ENCODE measurements at regions not wholly inside any gene's neighbourhood (a gene's known extent, or its start where the extent isn't known, plus 50 kb on each side); places are given as distances from the start of the nearest gene placed in this dataset.
"Not testable (repeated sequence)": the region's sequence is repeated elsewhere in the genome, so short reads cannot be mapped to it uniquely, and the experiment has no call there.

- DNase-seq = not testable (repeated sequence)
Measured at GRCh38 chr7:14967376-14967775, 64.8 kb upstream of the DGKB start.

GRCh38 chr7:14962778-14963177 lies 60.2 kb upstream of the DGKB start:
- Histone ChIP-seq H3K9me3 (replicated peaks) (no peaks in the 10 kb centered on the region), H3K27me3 (no peaks in the 10 kb centered on the region), H3K27ac (no peak overlapping the region), H3K36me3 (no peaks in the 10 kb centered on the region), H3K4me1 (no peaks in the 10 kb centered on the region), H3K4me3 (no peak overlapping the region)
- no peak for DNase-seq

More at GRCh38 chr7:14967376-14967775, 64.8 kb upstream of the DGKB start:
- not testable (repeated sequence) for H3K4me1 ChIP-seq; H3K27ac ChIP-seq; H3K9me3 ChIP-seq (replicated peaks); H3K4me3 ChIP-seq; H3K27me3 ChIP-seq; H3K36me3 ChIP-seq

- no peaks in the 10 kb centered on the region for H3K9me3 ChIP-seq (replicated peaks)
- H3K36me3 ChIP-seq = no peaks in the 10 kb centered on the region
- no peak overlapping the region for H3K4me3 ChIP-seq
- no peak for DNase-seq
- no peaks in the 10 kb centered on the region for H3K4me1 ChIP-seq
- no peaks in the 10 kb centered on the region for H3K27me3 ChIP-seq
- H3K27ac ChIP-seq = no peak overlapping the region
Measured at GRCh38 chr7:14960721-14961120, 58.2 kb upstream of the DGKB start.

GRCh38 chr7:14959339-14959738 lies 56.8 kb upstream of the DGKB start:
- Histone ChIP-seq H3K9me3 (replicated peaks) (no peaks in the 10 kb centered on the region), H3K36me3 (no peaks in the 10 kb centered on the region)

GRCh38 chr7:14954035-14954434 lies 51.5 kb upstream of the DGKB start:
- no peaks in the 10 kb centered on the region for H3K36me3 ChIP-seq
- H3K4me1 ChIP-seq = no peaks in the 10 kb centered on the region
- no peak overlapping the region for H3K27ac ChIP-seq
- no peaks in the 10 kb centered on the region for H3K9me3 ChIP-seq (replicated peaks)
- no peaks in the 10 kb centered on the region for H3K27me3 ChIP-seq
- DNase-seq = no peak
- no peak overlapping the region for H3K4me3 ChIP-seq

More at GRCh38 chr7:14959339-14959738, 56.8 kb upstream of the DGKB start:
- H3K27me3 ChIP-seq = no peaks in the 10 kb centered on the region
- no peak for DNase-seq
- no peak overlapping the region for H3K4me3 ChIP-seq
- no peaks in the 10 kb centered on the region for H3K4me1 ChIP-seq
- no peak overlapping the region for H3K27ac ChIP-seq

All from SJCRH30 (cell line).